Neural cell (in vitro differentiated cells): ENCODE measurements at regions not wholly inside any gene's neighbourhood (a gene's known extent, or its start where the extent isn't known, plus 50 kb on each side); places are given as distances from the start of the nearest gene placed in this dataset.

Experiments
- H2AFZ ChIP-seq: fragments of 200-600, 300-800 bp; sonication (generic), shearing (Covaris generic); 2 replicates; pipeline ENCODE4 v1.6.0; 2014; ENCODE audit warnings: low read depth, mild to moderate bottlenecking, antibody characterized with exemption, low read length, moderate library complexity
- H3F3A ChIP-seq: fragments of 200-600 bp; shearing (Covaris generic); 2 replicates; pipeline ENCODE4 v1.6.1; 2016; ENCODE audit warnings: mild to moderate bottlenecking, moderate library complexity, mixed read lengths, antibody characterized with exemption, low read length; ENCODE audit not compliant: insufficient read depth, poor library complexity, severe bottlenecking
- H3K27ac ChIP-seq: fragments of 200-600, 300-800 bp; sonication (generic), shearing (Covaris generic); 2 replicates; pipeline ENCODE4 v1.5.1; 2014; ENCODE audit warnings: mild to moderate bottlenecking, low read length, moderate library complexity
- H3K27me3 ChIP-seq: fragments of 300-800, 200-600 bp; sonication (generic), shearing (Covaris generic); 2 replicates; pipeline ENCODE4 v1.6.0; 2014; ENCODE audit warnings: mild to moderate bottlenecking, low read depth, low read length, moderate library complexity; ENCODE audit not compliant: insufficient read depth
- H3K36me3 ChIP-seq: fragments of 300-800, 200-600 bp; sonication (generic), shearing (Covaris generic); 2 replicates; pipeline ENCODE4 v1.5.1; 2014; ENCODE audit warnings: mild to moderate bottlenecking, antibody characterized with exemption, low read length, moderate library complexity; ENCODE audit not compliant: insufficient read depth
- H3K4me2 ChIP-seq: fragments of 300-800, 200-600 bp; sonication (generic), shearing (Covaris generic); 2 replicates; pipeline ENCODE4 v1.6.0; 2014; ENCODE audit warnings: mild to moderate bottlenecking, low read length
- H3K4me3 ChIP-seq: fragments of 300-800, 200-600 bp; sonication (generic), shearing (Covaris generic); 2 replicates; pipeline ENCODE4 v1.5.1; 2014; ENCODE audit warnings: mild to moderate bottlenecking, low read length, moderate library complexity
- H3K79me2 ChIP-seq: fragments of 200-600 bp; shearing (Covaris generic); replicated peaks from 2 replicates; pipeline ENCODE4 v1.6.0; 2014; ENCODE audit warnings: mild to moderate bottlenecking, low read length, moderate library complexity; ENCODE audit not compliant: insufficient read depth
- H3K9ac ChIP-seq: fragments of 300-800, 200-600 bp; sonication (generic), shearing (Covaris generic); 2 replicates; pipeline ENCODE4 v1.6.1; 2016; ENCODE audit warnings: mild to moderate bottlenecking, low read length, mixed read lengths
- H3K9me2 ChIP-seq: fragments of 200-600 bp; shearing (Covaris generic); 2 replicates; pipeline ENCODE4 v1.6.1; 2016; ENCODE audit warnings: mild to moderate bottlenecking, low read length, mixed read lengths; ENCODE audit not compliant: insufficient read depth
- H3K9me3 ChIP-seq: fragments of 200-600, 300-800 bp; sonication (generic), shearing (Covaris generic); 2 replicates; pipeline ENCODE4 v1.6.1; 2016; ENCODE audit warnings: mild to moderate bottlenecking, mixed run types, low read length, moderate library complexity, mixed read lengths
- H4K20me1 ChIP-seq: fragments of 200-600 bp; shearing (Covaris generic); 2 replicates; pipeline ENCODE4 v1.6.1; 2016; ENCODE audit warnings: mild to moderate bottlenecking, mixed run types; ENCODE audit not compliant: insufficient read depth
- EP300 ChIP-seq: fragments of 450-650 bp; conservative IDR thresholded peaks from 2 replicates; pipeline ENCODE4 v1.6.1; 2014; ENCODE audit warnings: antibody characterized with exemption, mild to moderate bottlenecking, moderate library complexity; ENCODE audit not compliant: poor library complexity, severe bottlenecking
- EZH2 ChIP-seq: fragments of 200-600, 300-800 bp; shearing (Covaris generic), sonication (generic); IDR thresholded peaks from 2 replicates; pipeline ENCODE4 v1.6.1; 2014; ENCODE audit warnings: antibody characterized with exemption, low read length, borderline replicate concordance, mild to moderate bottlenecking; ENCODE audit not compliant: insufficient read depth, poor library complexity, severe bottlenecking
- MXI1 ChIP-seq: fragments of 450-650 bp; conservative IDR thresholded peaks from 2 replicates; pipeline ENCODE4 v1.6.1; 2014; ENCODE audit warnings: antibody characterized with exemption, mild to moderate bottlenecking; ENCODE audit not compliant: poor library complexity, severe bottlenecking
- POLR2AphosphoS5 ChIP-seq: IDR thresholded peaks from 2 replicates; pipeline ENCODE4 v1.6.1; 2012
- RAD21 ChIP-seq: fragments of 450-650 bp; conservative IDR thresholded peaks from 2 replicates; pipeline ENCODE4 v1.6.1; 2014; ENCODE audit warnings: antibody characterized with exemption, mild to moderate bottlenecking, moderate library complexity
- SMC3 ChIP-seq: fragments of 450-650 bp; conservative IDR thresholded peaks from 2 replicates; pipeline ENCODE4 v1.6.1; 2014; ENCODE audit warnings: antibody characterized with exemption, mild to moderate bottlenecking, moderate library complexity; ENCODE audit not compliant: poor library complexity
- TAF1 ChIP-seq: IDR thresholded peaks from 2 replicates; pipeline ENCODE4 v1.6.1; 2012; ENCODE audit warnings: low read depth
- TF ChIP-seq, protein P1 (sequence below): IDR thresholded peaks from 2 replicates; pipeline ENCODE4 v1.6.1; 2012; ENCODE audit warnings: borderline replicate concordance
- TF ChIP-seq, protein P2 (sequence below): fragments of 450-650 bp; IDR thresholded peaks from 2 replicates; pipeline ENCODE4 v1.5.1; 2014; ENCODE audit warnings: antibody characterized with exemption, mild to moderate bottlenecking, moderate library complexity; ENCODE audit not compliant: poor library complexity, severe bottlenecking

DNA sequence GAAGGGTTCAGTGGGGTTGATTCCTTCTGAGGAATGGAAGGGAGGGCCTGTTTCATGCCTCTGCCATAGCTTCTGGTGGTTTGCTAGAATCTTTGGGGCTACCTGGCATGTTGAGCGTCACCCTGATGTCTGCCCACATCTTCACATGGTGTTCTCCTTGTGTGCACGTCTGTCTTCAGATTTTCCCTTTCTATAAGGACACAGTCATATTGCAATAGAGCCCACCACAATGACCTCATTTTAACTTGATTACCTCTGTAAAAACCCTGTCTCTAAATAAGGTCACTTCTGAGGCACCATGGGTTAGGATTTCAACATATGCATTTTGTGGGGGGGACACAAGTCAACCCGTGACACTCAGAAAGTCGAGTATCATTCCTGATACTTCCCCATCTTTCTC is 257.9 kb downstream of the COG6 start:
- TF ChIP-seq MXI1 (no peak), SMC3 (no peak), RAD21 (no peak), POLR2AphosphoS5 (no peak), EZH2 (no peak), TAF1 (no peak), EP300 (no peak)
- TF ChIP-seq, protein P1, sequence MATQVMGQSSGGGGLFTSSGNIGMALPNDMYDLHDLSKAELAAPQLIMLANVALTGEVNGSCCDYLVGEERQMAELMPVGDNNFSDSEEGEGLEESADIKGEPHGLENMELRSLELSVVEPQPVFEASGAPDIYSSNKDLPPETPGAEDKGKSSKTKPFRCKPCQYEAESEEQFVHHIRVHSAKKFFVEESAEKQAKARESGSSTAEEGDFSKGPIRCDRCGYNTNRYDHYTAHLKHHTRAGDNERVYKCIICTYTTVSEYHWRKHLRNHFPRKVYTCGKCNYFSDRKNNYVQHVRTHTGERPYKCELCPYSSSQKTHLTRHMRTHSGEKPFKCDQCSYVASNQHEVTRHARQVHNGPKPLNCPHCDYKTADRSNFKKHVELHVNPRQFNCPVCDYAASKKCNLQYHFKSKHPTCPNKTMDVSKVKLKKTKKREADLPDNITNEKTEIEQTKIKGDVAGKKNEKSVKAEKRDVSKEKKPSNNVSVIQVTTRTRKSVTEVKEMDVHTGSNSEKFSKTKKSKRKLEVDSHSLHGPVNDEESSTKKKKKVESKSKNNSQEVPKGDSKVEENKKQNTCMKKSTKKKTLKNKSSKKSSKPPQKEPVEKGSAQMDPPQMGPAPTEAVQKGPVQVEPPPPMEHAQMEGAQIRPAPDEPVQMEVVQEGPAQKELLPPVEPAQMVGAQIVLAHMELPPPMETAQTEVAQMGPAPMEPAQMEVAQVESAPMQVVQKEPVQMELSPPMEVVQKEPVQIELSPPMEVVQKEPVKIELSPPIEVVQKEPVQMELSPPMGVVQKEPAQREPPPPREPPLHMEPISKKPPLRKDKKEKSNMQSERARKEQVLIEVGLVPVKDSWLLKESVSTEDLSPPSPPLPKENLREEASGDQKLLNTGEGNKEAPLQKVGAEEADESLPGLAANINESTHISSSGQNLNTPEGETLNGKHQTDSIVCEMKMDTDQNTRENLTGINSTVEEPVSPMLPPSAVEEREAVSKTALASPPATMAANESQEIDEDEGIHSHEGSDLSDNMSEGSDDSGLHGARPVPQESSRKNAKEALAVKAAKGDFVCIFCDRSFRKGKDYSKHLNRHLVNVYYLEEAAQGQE, result no peak
- TF ChIP-seq, protein P2, sequence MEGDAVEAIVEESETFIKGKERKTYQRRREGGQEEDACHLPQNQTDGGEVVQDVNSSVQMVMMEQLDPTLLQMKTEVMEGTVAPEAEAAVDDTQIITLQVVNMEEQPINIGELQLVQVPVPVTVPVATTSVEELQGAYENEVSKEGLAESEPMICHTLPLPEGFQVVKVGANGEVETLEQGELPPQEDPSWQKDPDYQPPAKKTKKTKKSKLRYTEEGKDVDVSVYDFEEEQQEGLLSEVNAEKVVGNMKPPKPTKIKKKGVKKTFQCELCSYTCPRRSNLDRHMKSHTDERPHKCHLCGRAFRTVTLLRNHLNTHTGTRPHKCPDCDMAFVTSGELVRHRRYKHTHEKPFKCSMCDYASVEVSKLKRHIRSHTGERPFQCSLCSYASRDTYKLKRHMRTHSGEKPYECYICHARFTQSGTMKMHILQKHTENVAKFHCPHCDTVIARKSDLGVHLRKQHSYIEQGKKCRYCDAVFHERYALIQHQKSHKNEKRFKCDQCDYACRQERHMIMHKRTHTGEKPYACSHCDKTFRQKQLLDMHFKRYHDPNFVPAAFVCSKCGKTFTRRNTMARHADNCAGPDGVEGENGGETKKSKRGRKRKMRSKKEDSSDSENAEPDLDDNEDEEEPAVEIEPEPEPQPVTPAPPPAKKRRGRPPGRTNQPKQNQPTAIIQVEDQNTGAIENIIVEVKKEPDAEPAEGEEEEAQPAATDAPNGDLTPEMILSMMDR, result no peak
- no peaks in the 10 kb centered on the region for H3K36me3 ChIP-seq
- H3F3A ChIP-seq, result no peaks in the 10 kb centered on the region
- H4K20me1 ChIP-seq, result no peaks in the 10 kb centered on the region
- no peak overlapping the region for H3K4me2 ChIP-seq
- H2AFZ ChIP-seq, result no peak overlapping the region
- no peaks in the 10 kb centered on the region for H3K27me3 ChIP-seq
- H3K79me2 ChIP-seq, result no peaks in the 10 kb centered on the region
- no peak overlapping the region for H3K4me3 ChIP-seq
- no peak overlapping the region for H3K27ac ChIP-seq
- H3K9ac ChIP-seq, result no peak overlapping the region
- no peaks in the 10 kb centered on the region for H3K9me3 ChIP-seq
- no peaks in the 10 kb centered on the region for H3K9me2 ChIP-seq

DNA sequence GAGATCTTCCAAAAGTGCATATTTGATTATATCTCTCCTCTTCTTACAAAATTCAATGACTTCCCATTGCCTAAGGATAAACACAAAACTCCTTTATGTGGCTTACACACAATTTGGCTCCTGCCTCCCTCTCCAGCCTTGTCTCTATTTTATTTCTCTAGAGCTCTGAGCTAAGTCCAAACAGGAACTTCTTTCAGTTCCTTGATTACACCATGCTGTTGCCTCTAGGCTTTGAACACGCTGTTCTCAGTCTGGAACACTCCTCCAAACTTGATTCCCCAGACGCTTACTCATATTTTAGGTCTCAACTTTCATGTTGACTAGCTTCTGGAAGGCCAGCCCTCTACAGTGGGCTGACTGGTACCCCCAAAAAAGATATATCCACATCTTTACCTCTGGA is 258.5 kb downstream of the COG6 start:
- no peak overlapping the region for H3K4me3 ChIP-seq
- no peaks in the 10 kb centered on the region for H3K36me3 ChIP-seq
- H3K79me2 ChIP-seq, result no peaks in the 10 kb centered on the region
- H3K9me3 ChIP-seq, result no peaks in the 10 kb centered on the region
- no peak for TF ChIP-seq RAD21
- TF ChIP-seq, protein P1, result no peak
- TF ChIP-seq TAF1, result no peak
- TF ChIP-seq EP300, result no peak
- no peak for TF ChIP-seq SMC3
- TF ChIP-seq MXI1, result no peak
- no peak for TF ChIP-seq POLR2AphosphoS5
- no peak for TF ChIP-seq EZH2
- TF ChIP-seq, protein P2, result no peak
- no peaks in the 10 kb centered on the region for H4K20me1 ChIP-seq
- no peak overlapping the region for H2AFZ ChIP-seq
- H3K9ac ChIP-seq, result no peak overlapping the region
- H3F3A ChIP-seq, result no peaks in the 10 kb centered on the region
- H3K27me3 ChIP-seq, result no peaks in the 10 kb centered on the region
- H3K27ac ChIP-seq, result no peak overlapping the region
- H3K9me2 ChIP-seq, result no peaks in the 10 kb centered on the region
- H3K4me2 ChIP-seq, result no peak overlapping the region
